Loucy (cell line): ENCODE measurements at regions not wholly inside any gene's neighbourhood (a gene's known extent, or its start where the extent isn't known, plus 50 kb on each side); places are given as distances from the start of the nearest gene placed in this dataset.

Source experiments
- EZH2phosphoT487 ChIP-seq: fragments of 200-600 bp; IDR thresholded peaks from 2 replicates; pipeline ENCODE4 v1.6.1; 2018; ENCODE audit warnings: antibody characterized with exemption, mild to moderate bottlenecking, moderate library complexity, borderline replicate concordance
- TF ChIP-seq, protein P1 (sequence below): fragments of 200-600 bp; sonication (generic); conservative IDR thresholded peaks from 2 replicates; pipeline ENCODE4 v1.5.1; 2014; ENCODE audit warnings: mild to moderate bottlenecking, antibody characterized with exemption, low read length

DNA sequence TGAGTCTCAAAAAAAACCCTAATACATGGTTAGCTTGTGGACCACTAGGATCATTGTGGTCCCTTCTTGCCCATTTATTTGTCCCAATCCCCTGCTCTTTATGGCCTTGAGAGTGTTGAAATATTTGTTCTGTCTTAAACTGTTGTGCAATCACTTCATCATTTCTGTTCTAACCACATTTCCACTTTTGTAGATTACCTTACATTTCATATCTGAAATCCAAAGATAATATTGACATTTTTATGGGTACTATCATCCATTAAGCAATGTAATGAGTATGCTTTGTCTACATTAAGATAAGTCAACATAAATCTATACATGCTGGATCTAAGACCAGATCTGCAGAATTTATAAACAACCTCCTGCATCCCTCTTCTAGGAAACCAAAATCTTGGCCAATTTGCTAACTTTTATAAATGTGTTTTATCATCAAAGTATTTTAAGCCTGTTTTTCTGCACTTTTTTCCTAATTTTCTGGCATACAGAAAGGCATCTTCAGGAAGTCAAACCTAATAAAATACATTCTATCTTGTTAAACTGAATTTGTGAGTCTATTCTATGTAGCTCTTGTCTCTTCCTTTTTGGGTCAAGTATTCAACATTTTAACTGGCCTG, 359.4 kb upstream of the CELF2 start:
- TF ChIP-seq, protein P1, sequence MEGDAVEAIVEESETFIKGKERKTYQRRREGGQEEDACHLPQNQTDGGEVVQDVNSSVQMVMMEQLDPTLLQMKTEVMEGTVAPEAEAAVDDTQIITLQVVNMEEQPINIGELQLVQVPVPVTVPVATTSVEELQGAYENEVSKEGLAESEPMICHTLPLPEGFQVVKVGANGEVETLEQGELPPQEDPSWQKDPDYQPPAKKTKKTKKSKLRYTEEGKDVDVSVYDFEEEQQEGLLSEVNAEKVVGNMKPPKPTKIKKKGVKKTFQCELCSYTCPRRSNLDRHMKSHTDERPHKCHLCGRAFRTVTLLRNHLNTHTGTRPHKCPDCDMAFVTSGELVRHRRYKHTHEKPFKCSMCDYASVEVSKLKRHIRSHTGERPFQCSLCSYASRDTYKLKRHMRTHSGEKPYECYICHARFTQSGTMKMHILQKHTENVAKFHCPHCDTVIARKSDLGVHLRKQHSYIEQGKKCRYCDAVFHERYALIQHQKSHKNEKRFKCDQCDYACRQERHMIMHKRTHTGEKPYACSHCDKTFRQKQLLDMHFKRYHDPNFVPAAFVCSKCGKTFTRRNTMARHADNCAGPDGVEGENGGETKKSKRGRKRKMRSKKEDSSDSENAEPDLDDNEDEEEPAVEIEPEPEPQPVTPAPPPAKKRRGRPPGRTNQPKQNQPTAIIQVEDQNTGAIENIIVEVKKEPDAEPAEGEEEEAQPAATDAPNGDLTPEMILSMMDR: no peak
- TF ChIP-seq EZH2phosphoT487: no peak
